B cell (primary cell): ENCODE measurements at regions not wholly inside any gene's neighbourhood (a gene's known extent, or its start where the extent isn't known, plus 50 kb on each side); places are given as distances from the start of the nearest gene placed in this dataset.

Source experiments
- ATAC-seq: fragments of 200-7000 bp; cut with Tn5 transposase; one replicate; pipeline ENCODE4 v1.10.0; 2021; ENCODE audit warnings: low read depth, mild to moderate bottlenecking, moderate number of reproducible peaks, moderate library complexity
- CTCF ChIA-PET: fragments of 350-600 bp; sonication (Branson Sonifier 250); formaldehyde crosslinking; loops from one replicate; lab custom pipeline; 2021; ENCODE audit warnings: antibody characterized with exemption, inconsistent platforms; lab: Charles Lee
- POLR2A ChIA-PET: fragments of 350-600 bp; sonication (Branson Sonifier 250); formaldehyde crosslinking; loops from one replicate; lab custom pipeline; 2021; ENCODE audit warnings: antibody characterized with exemption; lab: Charles Lee
- DNase-seq: peaks from one replicate; pipeline ENCODE4 v3.0.0; 2013
- H2AFZ ChIP-seq: 2 replicates; pipeline ENCODE4 v1.6.1; 2012; ENCODE audit warnings: mild to moderate bottlenecking, low read depth, low read length; ENCODE audit not compliant: insufficient read depth, poor library complexity, severe bottlenecking
- H3K27ac ChIP-seq, 2 donors: 1 replicate in 1 of 2; 2 replicates in 1 of 2; pipeline ENCODE4 v1.5.1; 2012 to 2013; ENCODE audit warnings: low read length in 2 of 2, mild to moderate bottlenecking in 2 of 2, moderate library complexity in 1 of 2
- H3K27me3 ChIP-seq, 4 experiments: fragments of 200-600 bp in 1 of 4; sonication (generic) in 1 of 4; replicated peaks in 1 of 4; 1 replicate in 2 of 4; 2 replicates in 2 of 4; pipeline versions ENCODE4 v1.6.1 to v1.7.0; 2013 to 2016; ENCODE audit warnings: low read length in 3 of 4, mild to moderate bottlenecking in 2 of 4, mixed read lengths in 1 of 4, moderate library complexity in 1 of 4; ENCODE audit not compliant: insufficient read depth in 4 of 4, control insufficient read depth in 3 of 4; ENCODE audit errors: control extremely low read depth in 1 of 4
- H3K36me3 ChIP-seq, 2 experiments: replicated peaks in 1 of 2; 1 replicate in 1 of 2; 2 replicates in 1 of 2; pipeline versions ENCODE4 v1.6.1 to v1.7.1; 2013; ENCODE audit warnings: low read length in 1 of 2; ENCODE audit not compliant: insufficient read depth in 2 of 2, control insufficient read depth in 1 of 2; ENCODE audit errors: control extremely low read depth in 1 of 2, extremely low read depth in 1 of 2
- H3K4me1 ChIP-seq, 2 donors: fragments of 200-600 bp in 1 of 2; sonication (generic) in 1 of 2; 1 replicate in 1 of 2; 2 replicates in 1 of 2; pipeline versions ENCODE4 v1.5.1 to v1.6.1; 2013 to 2017; ENCODE audit warnings: low read length in 2 of 2; ENCODE audit not compliant: control insufficient read depth in 2 of 2, insufficient read depth in 2 of 2
- H3K4me2 ChIP-seq: replicated peaks from 2 replicates; pipeline ENCODE3; 2012; ENCODE audit warnings: mild to moderate bottlenecking, low read depth, low read length; ENCODE audit not compliant: poor library complexity, severe bottlenecking
- H3K4me3 ChIP-seq, 5 experiments: fragments of 200-600 bp in 1 of 5; sonication (generic) in 1 of 5; 1 replicate in 3 of 5; 2 replicates in 2 of 5; pipeline versions ENCODE4 v1.5.1 to v1.7.0; 2011 to 2016; ENCODE audit warnings: low read length in 4 of 5, mild to moderate bottlenecking in 4 of 5, low read depth in 2 of 5, control low read depth in 1 of 5, moderate library complexity in 1 of 5; ENCODE audit not compliant: insufficient read depth in 1 of 5; ENCODE audit errors: control extremely low read depth in 1 of 5, extremely low read depth in 1 of 5
- H3K79me2 ChIP-seq: fragments of 200-600 bp; sonication (generic); one replicate; pipeline ENCODE4 v1.6.0; 2016; ENCODE audit warnings: low read length; ENCODE audit not compliant: control insufficient read depth, insufficient read depth
- H3K9ac ChIP-seq: fragments of 200-600 bp; sonication (generic); 2 replicates; pipeline ENCODE4 v1.6.1; 2017; ENCODE audit warnings: mild to moderate bottlenecking, low read length, moderate library complexity
- H3K9me3 ChIP-seq, 3 donors: one replicate each; pipeline versions ENCODE4 v1.6.1 to v1.7.1; 2013; ENCODE audit warnings: low read length in 2 of 3; ENCODE audit not compliant: control insufficient read depth in 2 of 3, insufficient read depth in 1 of 3; ENCODE audit errors: control extremely low read depth in 1 of 3
- H4K20me1 ChIP-seq: 2 replicates; pipeline ENCODE4 v1.6.0; 2012; ENCODE audit warnings: mild to moderate bottlenecking, low read length; ENCODE audit not compliant: insufficient read depth, control insufficient read depth, poor library complexity, severe bottlenecking
- H3K27ac Mint-ChIP-seq: one replicate; pipeline ENCODE4 v1.8.0; 2021; ENCODE audit warnings: mixed read lengths
- H3K27me3 Mint-ChIP-seq: one replicate; pipeline ENCODE4 v1.8.0; 2021; ENCODE audit warnings: mixed read lengths
- H3K4me1 Mint-ChIP-seq: one replicate; pipeline ENCODE4 v1.8.0; 2021; ENCODE audit warnings: mixed read lengths
- H3K4me3 Mint-ChIP-seq: one replicate; pipeline ENCODE4 v1.8.0; 2021; ENCODE audit warnings: mixed read lengths
- H3K9me3 Mint-ChIP-seq: one replicate; pipeline ENCODE4 v1.8.0; 2022; ENCODE audit warnings: mixed read lengths; ENCODE audit not compliant: insufficient read depth
- CTCF ChIP-seq: fragments of 200-600 bp; IDR thresholded peaks from one replicate; pipeline ENCODE4 v1.8.0; 2022; ENCODE audit warnings: antibody characterized with exemption, mild to moderate bottlenecking
- EZH2 ChIP-seq: IDR thresholded peaks from 2 replicates; pipeline ENCODE4 v1.6.1; 2012; ENCODE audit warnings: borderline replicate concordance, low read depth, mild to moderate bottlenecking, moderate library complexity, low read length; ENCODE audit not compliant: insufficient read depth, poor library complexity, severe bottlenecking
- WGBS: methylation state at CpG from one replicate; pipeline ENCODE4 v1.1.5; 2013; ENCODE audit warnings: missing lambda C conversion rate; ENCODE audit not compliant: insufficient coverage; 5-methylcytosine and 5-hydroxymethylcytosine counted together
- intact Hi-C: fragments of 100-400 bp; cut with micrococcal nuclease; formaldehyde crosslinking; loops from one replicate; pipeline ENCODE4 v1.10.0; 2022

GRCh38 chr11:25565846-25566245 is 766.1 kb upstream of the ANO3 start:
- no peak overlapping the region for H3K27ac Mint-ChIP-seq
- no peak for TF ChIP-seq CTCF
- TF ChIP-seq EZH2 = no peak
- intact Hi-C loops = no loop called here

GRCh38 chr11:25566298-25567200 is 765.4 kb upstream of the ANO3 start:
- H3K9me3 Mint-ChIP-seq = no peaks in the 10 kb centered on the region
- no peaks in the 10 kb centered on the region for H3K27me3 Mint-ChIP-seq
- TF ChIP-seq EZH2 (no peak), CTCF (no peak)
- POLR2A ChIA-PET = no interaction called here
- CTCF ChIA-PET = no interaction called here
- Histone ChIP-seq H3K36me3 (no peaks in the 10 kb centered on the region), H3K79me2 (no peaks in the 10 kb centered on the region), H2AFZ (no peak overlapping the region), H4K20me1 (no peaks in the 10 kb centered on the region), H3K27me3 (no peaks in the 10 kb centered on the region), H3K4me3 (no peak overlapping the region), H3K4me1 (no peaks in the 10 kb centered on the region), H3K4me2 (no peak overlapping the region), H3K9me3 (peaks cover 0 to 1% (median 0%) of the 10 kb centered on the region in 3 donors), H3K9ac (no peak overlapping the region), H3K27ac (no peak overlapping the region)
- H3K4me3 Mint-ChIP-seq = no peak overlapping the region
- intact Hi-C loops = no loop called here
- DNase-seq (no peak), ATAC-seq (no peak)
- WGBS = 74% methylated on average over 4 of the region's 5 CpGs
- no peaks in the 10 kb centered on the region for H3K4me1 Mint-ChIP-seq
- H3K27ac Mint-ChIP-seq = no peak overlapping the region

More at GRCh38 chr11:25565846-25566245, 766.1 kb upstream of the ANO3 start:
- H3K9ac ChIP-seq = no peak overlapping the region
- no peaks in the 10 kb centered on the region for H3K27me3 ChIP-seq
- H3K27me3 Mint-ChIP-seq = no peaks in the 10 kb centered on the region
- POLR2A ChIA-PET = no interaction called here
- H3K4me1 ChIP-seq = no peaks in the 10 kb centered on the region
- H3K4me3 ChIP-seq = no peak overlapping the region
- no peak overlapping the region for H3K4me2 ChIP-seq
- ATAC-seq = no peak
- H3K9me3 Mint-ChIP-seq = no peaks in the 10 kb centered on the region
- no peak for DNase-seq
- peaks cover 0 to 1% (median 0%) of the 10 kb centered on the region in 3 donors for H3K9me3 ChIP-seq
- H3K79me2 ChIP-seq = no peaks in the 10 kb centered on the region
- H3K4me1 Mint-ChIP-seq = no peaks in the 10 kb centered on the region
- no peak overlapping the region for H3K4me3 Mint-ChIP-seq
- no peaks in the 10 kb centered on the region for H4K20me1 ChIP-seq
- no peak overlapping the region for H2AFZ ChIP-seq
- H3K36me3 ChIP-seq = no peaks in the 10 kb centered on the region
- CTCF ChIA-PET = no interaction called here
- H3K27ac ChIP-seq = no peak overlapping the region
